GM21360 (cell line): ENCODE measurements at regions not wholly inside any gene's neighbourhood (a gene's known extent, or its start where the extent isn't known, plus 50 kb on each side); places are given as distances from the start of the nearest gene placed in this dataset.

Experiments
- ATAC-seq: cut with Tn5 transposase; IDR thresholded peaks from one replicate; pipeline ENCODE4 v1.9.1; 2021; ENCODE audit warnings: mild to moderate bottlenecking, moderate library complexity; ENCODE audit not compliant: unreplicated experiment

DNA sequence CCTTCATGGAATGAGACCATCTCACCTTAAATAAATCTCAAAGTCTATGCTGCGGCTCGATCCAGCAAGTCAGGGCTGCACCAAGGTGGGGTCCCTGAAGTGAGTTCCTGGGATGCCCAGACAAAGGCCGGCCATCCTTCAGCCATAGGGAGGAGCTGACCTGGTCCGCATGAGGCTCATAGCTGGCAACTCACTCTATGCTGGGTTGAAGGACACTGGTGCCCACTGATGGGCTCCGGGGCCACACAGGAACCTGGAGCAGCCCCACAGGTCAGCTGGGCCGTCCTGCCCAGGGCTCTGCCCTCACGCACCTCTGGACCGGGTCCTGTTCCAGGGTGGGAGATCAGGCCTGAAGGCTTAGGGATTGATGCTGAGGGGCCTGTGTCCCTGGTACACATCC lies 1339.3 kb downstream of the TBC1D22A start:
- ATAC-seq, result no peak

DNA sequence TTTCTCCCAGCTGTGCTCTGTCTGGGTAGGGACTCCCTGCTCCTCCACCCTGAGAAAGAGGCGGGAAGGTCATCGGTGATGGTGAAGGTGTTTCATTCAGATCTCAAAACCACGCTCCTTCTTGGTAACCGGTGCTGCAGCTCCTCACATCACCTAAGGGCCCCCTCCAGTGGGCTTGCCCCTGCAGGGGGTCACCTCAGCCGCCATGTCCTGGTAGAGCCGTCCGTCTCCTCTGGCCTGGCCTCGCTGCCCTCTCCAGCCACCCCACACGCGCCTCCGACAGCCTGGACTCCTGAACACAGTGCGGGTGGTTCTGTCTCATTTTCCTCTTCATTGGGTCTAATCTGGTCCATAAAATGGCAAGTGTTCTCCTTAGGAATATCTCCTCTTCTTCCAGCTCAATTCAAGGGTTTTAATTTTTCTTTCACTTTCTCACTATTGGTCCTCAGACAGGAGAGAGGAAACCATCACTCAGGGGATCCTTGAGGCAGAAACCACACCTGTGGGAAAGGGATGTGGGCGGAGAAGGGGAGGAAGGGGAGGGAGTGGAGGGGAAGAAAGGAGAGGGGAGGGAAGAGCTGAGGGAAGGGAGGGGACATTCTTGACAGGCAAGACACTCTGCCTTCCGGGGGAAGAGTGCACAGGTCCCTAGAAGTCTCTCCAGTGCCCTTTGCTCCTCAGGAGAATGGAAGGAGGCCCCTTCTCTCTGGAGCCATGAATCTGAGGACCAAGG lies 1338.4 kb downstream of the TBC1D22A start:
- no peak for ATAC-seq

DNA sequence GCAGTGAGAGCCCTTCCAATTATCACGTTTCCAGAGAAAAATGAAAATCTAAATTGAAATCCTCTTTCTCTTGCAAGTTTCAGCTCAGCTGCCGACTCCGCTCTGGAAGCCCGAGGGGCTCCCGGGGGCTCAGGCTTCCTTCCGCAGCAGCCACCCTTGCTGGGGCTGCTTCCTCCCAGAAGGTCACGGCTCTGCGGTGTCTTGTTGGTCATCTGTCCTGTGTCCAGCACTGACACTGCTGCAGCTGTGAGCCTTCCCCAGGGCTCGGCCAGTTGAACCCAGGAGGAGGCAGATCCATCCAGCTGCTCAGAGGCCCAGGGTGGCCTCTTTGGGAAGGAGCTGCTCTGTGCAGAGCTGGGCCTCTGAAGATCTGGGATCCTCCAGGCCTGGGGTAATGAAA lies 1337.2 kb downstream of the TBC1D22A start:
- no peak for ATAC-seq

DNA sequence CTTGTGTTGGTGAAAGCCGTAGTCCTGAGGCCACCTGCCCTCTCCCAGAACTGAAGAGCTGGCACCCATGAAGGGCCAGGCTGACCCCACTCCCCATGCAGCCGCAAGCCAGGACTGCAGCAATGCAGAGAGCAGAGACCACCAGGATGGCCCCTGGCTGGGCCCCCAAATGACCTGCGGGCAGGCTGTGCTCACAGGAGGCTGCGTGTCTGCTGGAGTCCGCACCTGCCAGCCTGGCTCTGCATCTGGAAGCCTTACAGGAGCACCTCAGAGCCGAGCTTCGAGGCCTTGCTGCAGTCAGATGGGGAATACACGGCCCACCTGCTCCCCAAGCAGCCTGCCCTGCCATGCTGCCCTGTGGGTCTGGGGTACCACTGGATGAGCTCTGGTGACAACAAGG lies 1336.8 kb downstream of the TBC1D22A start:
- ATAC-seq, result no peak

DNA sequence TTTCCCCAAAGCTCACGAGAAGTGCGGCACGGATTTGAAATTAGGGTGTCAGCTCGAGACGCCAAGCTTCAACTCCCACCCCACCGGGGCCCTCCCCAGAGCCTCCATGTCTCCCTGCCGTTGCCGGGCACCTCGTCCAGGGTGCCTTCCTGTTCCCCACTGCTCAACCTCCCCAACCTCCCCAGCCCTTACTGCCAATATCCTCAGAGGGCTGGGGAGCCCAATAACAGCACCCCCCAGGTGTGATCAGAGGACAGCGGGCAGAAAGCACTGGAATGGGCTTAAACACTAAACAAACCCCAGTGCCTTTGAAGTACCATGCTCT lies 1336.4 kb downstream of the TBC1D22A start:
- ATAC-seq, result peak; percentile 13

DNA sequence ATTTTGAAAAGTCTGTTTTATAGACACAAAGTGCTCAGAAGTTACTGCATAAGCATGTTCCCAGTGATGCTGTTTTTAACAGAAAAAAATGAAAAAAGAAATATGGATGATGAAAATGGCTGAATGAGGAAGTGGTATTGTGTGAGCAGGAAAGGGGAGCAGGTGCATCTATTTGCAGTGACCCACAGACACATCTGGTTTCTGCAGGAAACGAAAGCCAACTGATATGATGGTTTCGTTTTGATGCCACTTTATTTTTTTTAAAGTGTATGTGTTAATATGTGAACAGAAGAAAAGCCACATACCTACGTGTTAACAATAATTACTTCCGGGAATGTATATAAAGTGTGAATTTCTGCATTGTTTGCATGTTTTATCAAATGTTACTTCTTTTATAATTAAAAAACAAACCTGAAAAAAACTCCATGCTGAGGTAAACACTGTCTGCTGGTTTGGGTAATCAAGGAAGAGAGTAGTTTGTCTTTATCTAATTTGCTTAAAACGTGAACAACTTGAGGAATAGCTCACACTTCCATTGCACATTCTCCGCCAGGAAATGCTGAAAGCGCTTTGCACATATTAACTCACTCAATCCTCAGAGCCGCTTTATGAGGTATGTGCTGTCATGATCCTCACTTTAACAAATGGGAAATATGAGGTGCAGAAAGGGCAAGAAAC lies 1335.9 kb downstream of the TBC1D22A start:
- ATAC-seq, result peak; percentile 74

DNA sequence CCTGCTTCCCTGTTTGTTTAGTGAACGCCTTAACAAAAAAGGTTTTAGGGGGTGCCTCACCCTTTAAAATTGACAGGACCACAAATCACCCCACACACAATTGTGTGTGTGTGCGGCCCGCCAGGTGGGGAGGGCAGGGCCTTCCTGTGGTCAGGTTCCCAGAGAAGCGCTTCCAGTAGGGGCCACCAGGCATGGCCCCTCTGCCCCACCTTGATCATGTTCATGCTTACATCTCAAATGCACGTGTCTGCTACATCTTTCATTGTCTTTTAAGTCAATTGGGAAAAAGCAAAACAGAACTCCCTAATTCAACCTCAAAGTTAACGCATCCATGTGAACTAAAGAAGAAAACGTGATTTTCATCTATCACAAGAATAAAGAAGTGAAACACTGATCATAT lies 1335.3 kb downstream of the TBC1D22A start:
- ATAC-seq, result peak; percentile 25

DNA sequence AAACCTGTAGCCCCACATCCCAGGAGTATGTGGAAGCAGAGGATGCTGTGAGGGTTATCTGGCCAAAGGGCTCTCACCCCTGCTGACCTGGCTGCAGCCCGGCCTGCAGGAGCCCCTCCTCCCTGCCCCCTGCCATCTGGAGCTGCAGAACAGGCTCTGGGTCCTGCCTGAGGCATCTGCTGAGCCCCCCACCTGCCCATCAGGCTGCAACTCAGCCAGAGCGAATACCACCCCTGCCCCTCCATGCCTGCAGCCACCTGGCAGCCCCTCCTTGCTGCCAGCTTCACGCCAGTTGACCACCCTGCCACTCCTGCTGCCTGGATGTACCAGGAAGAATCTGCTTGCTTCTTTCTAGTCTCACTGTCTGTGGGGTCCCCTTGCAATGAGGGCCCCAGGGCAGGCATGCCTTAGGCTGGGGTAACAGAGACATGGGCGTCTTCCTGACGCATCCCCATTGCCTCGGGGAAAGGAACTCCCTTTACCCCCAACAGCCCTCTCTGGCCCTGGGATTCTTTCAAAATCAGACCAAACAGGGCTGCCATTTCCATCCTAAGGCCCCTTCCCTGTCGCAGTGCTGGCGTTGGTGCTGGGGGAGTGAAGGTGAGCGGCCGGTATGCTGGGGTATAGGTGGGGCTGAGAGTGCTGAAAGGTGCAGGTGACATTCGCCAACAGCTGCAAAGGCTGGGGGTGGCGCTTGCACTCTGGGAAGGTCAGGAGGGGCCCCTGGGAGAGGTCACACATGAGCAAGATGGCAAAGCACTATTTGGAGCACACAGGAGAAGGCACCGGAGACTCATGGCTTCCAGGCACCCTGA lies 1334.6 kb downstream of the TBC1D22A start:
- ATAC-seq, result no peak

DNA sequence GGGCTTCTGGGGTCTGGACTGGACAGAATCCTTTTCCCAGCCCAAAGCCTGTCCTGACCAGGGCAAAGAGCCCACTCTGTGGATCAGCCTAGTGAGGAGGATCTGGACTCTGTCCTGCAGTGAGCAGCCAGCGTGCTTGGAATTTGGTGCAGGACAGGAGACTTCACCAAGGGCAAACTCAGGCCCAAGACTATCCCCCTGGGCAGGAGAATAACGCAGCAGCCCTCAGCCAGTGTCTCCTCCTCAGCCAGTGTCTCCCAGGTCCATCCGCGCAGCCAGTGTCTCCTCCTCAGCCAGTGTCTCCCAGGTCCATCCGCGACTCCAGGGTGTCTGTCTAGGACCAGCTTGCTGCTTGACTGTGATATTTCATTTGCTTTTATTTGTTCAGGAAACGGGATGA lies 1334.0 kb downstream of the TBC1D22A start:
- no peak for ATAC-seq

DNA sequence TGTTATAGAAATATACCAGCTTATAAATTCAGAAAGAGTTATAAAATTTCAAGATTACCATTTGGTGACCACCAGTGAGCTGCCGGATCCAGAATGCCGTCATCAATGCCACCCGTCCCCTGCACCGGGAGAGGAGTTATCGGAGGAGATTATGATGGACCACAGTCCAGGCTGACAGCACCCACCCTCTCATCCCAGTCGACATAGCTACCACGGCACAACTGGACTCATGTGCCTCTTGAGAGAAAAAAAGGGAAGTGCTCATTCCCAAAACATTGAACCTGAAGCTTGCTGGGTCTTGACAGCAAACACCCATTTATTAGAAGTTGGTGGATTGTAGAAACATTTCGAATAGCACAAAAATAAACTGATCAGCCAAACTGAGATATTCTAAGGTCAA lies 1331.5 kb downstream of the TBC1D22A start:
- ATAC-seq, result no peak

DNA sequence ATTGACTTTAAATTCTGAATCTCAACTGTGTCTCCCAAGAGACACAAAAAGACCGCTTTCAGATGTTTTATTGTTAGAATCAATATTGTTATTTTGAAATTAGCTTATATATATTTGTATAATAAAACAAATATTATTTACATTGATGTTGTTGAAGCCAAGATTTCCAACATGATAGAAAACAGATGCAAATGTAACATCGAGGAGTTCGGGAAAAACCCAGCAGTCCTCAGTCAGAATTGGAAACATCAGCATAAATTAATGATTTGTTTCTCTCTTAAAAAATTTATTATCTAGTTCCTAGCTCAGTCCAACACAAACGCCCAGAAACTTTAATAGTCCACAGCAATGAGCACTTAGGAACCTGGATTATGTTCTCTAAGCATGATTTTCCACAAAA lies 1330.4 kb downstream of the TBC1D22A start:
- no peak for ATAC-seq

DNA sequence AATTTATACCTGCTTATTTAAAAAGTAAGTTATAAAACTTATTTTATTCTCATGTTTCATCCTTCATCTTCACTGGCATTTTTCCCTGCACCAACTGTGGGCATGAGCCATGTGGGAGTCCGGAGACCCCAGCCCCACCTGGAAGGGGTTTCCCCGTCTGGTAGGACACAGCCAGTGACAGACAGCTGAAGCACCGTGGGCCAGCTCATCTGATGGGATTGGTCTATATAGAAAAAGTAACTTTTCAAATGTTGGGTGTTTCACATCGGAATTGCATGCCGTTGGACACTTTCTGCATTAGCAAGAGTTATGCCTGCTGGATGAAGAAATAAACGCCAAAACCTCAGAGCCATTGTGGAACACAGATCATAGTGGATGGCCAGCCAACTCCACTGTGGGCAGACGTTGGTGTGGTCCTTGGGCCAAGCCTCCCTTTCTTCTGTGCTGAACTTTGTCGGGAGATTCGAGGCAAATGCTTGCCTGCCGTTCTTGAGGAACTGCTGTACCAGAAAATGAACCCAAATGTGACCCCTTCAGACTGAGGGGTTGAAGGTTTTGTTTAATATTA lies 1329.3 kb downstream of the TBC1D22A start:
- ATAC-seq, result no peak

DNA sequence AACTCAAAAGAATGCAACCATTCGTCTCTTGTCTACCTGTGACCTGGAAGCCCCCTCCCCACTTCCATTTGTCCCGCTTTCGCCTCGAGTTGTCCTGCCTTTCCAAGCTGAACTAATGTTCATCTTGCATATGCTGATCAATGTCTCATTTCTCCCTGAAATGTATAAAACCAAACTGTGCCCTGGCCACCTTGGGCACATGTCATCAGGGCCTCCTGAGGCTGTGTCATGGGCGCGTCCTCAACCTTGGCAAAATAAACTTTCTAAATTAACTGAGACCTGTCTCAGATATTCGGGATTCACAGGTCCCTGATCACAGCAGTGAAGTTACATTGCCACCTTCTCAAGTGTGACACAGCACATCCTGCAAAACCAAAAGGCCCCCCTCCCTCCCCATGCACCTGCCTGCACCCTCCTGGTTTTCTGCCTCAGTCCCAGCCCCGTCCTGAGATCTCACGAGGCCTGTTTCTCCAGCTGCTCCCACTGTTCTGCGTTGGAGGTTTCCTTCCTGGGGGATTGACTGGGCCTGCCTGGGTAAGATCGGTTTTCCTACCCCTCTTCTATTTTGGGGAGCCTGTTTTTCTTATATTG lies 1328.7 kb downstream of the TBC1D22A start:
- ATAC-seq, result no peak

DNA sequence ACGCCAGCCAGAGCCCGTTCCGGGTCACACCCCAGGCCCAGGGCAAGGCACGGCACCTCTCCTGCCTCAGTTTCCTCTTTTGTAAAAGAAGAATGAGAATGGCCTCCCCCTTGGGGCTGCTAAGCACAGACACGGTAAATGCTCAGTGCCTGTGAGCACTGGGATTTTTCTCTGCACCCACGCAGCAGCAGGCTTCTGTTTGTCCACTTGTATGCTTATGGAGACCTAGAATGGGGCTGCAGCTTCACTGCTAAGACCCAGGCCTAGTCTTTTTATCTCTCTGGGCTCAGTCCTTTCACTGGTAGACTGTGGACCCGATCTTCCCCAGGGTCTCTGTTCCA lies 1327.9 kb downstream of the TBC1D22A start:
- ATAC-seq, result no peak

DNA sequence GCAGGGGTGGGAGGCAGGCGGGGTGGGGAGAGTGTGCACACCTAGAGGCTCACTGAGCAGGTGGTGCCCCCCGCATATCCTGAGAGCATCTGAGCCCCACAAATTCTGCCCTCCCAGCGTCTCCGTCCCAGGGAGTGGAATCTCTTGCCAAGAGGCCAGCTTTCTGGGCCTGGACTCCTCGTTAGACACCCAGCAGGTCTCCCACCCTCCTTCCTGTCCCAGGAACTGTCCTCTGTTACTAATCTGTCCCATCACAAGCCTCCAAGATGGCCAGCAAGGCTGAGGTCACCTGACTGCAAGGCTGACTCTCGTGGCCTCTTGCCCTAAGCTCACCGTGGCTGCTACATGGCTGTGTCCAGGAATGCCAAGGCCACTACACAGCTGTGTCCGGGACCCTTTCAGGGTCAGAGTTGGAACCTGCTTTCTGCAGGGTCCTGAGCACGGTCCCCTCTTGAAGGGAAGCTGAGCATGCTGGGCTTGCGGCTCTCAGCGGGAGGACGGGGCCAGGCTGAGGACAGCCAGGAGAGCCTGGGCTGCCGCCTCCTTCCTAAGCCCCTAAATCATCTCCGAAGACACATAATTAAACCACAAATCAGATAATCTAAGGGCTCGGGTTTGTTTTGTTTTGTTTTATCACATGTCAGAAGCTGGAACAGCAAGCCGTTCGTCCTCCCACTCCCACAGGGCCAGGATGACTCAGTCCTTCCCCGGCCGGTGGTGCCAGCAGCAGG lies 1327.3 kb downstream of the TBC1D22A start:
- no peak for ATAC-seq

DNA sequence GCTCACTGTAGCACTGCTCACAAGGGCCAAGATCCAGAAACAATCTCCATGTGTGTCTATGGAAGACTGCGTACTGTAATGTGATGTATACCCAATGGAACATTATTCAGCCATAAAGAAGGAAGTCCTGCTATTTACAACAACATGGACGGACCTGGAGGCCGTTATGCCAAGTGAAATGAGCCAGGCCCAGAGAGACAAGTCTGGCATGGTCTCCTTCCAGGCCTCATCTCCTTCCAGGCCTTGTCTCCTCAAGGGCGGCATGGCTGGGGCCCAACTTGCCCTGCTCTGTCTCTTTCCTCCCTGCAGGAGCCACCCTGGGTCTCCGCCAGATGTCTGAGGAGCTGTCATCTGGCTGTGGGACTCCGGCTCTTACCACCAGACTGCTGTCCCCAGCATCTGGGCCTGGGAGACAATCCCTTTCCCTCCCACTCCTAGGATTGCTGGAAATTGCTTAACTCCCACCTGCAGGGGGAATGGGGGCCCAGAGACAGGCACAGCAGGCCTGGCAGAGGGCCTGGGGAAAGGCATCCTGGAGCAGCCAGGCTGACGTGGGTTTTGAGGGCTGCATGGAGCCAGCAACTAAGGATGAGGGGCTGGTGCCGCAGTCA lies 1326.6 kb downstream of the TBC1D22A start:
- no peak for ATAC-seq

DNA sequence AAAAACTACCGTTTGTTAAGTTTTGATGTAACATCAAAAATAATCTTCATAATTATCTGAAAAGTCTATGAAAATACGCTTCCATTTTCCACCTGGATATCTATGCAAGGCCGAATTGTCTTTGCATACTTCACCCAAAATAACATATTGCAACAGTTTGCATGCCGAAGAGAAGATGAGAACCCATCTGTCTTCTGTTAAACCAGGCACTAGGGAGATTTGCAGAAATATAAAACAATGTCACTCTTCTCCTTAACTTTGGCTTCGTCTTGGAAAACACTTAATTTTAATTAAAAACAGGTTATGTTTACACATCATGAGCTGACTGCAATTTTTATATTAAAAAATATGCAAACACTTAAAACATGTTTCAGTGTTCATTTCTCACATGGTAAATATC lies 1325.8 kb downstream of the TBC1D22A start:
- no peak for ATAC-seq

DNA sequence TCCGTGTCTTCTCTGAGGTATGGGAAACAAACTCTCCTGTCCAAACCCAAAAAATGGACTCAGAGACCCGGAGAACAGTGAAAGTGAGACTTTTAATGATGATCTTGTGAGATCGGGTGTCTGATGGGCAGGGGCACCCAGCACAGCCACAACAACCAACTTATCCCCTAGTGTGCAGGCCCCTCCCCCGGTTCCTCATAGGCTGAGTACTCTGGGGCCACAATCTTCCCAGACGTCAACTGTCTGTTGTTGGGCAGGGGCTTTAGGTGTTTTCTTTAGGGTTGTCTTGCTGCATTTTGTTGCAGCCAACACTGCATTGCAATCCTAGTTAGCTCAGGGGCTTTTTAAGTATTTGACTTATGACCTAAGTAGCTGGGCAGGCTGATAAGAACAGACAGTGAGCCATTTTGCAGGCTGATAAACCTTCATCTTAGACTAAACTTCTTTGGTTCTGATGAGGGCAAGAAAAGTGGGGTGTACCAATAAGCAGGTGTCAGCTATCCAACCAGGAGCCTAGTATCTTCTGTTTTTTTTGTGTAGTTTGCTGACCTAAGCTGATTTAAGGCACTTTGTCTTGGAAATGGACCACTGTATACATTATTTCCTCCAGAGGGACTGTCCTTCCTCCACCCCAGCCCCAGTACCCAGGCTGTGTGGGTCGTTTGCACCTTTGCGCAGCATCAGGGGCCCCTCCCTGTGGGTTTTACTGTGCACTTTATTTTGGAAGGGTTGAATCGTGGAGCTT lies 1323.6 kb downstream of the TBC1D22A start:
- no peak for ATAC-seq

DNA sequence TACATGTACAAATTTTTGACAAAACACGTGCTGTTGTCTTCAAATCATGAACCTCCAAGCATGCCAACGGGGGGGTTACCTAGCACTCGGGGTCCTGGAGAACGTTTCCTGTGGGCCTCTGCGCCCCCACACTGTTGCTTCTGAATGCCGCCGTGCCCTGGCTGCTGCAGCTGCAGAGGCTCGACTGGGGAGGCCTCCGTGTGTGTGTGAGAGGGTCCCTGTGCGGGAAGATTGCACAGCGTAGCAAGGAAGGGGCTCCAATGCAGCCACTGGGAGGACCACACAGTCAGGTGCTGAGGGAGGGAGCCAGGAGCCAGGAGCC lies 1322.2 kb downstream of the TBC1D22A start:
- no peak for ATAC-seq
